GM21529 (cell line): ENCODE measurements at regions not wholly inside any gene's neighbourhood (a gene's known extent, or its start where the extent isn't known, plus 50 kb on each side); places are given as distances from the start of the nearest gene placed in this dataset.
"Not testable (repeated sequence)": the region's sequence is repeated elsewhere in the genome, so short reads cannot be mapped to it uniquely, and the experiment has no call there.

Source experiments
- ATAC-seq: cut with Tn5 transposase; IDR thresholded peaks from one replicate; pipeline ENCODE4 v1.9.1; 2021; ENCODE audit not compliant: unreplicated experiment

DNA sequence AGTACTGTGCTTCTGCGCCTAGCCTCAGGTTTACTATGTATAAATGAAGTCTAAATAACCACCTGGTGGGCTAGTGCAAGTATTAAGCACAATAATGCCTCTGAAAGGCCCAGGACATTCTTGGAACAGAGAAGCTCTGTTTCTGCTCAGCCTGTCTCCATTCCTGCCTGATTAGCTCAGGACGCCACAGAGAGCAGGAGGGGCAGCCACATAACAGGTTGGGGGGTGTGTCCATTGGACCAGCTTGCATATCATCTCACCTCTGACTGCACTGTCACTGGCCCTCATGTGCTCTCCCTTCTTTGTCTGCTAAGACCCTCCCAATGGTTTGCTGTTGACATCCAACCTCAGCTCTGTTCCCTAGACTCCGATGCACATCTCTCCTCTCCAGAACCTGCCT is 52.8 kb upstream of the IKZF1 start:
- ATAC-seq, result no peak

DNA sequence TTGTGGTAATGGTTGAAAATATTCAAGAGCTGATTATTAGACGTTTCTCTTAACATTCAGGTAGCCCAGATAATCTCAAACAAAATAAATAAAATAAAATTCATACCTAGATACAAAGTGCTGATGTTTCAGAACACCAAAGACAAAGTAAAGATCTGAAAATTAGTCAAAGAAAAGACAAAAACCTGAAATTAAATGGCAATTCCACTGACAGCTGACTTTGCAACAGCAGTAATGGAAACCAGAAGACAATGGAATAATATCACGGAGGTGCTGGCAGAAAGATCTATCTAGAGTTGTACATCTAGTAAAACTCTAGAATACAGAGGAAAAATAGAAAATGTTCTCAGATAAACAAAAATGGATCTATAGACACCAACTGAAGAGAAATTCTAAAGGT is 58.0 kb upstream of the IKZF1 start:
- no peak for ATAC-seq

DNA sequence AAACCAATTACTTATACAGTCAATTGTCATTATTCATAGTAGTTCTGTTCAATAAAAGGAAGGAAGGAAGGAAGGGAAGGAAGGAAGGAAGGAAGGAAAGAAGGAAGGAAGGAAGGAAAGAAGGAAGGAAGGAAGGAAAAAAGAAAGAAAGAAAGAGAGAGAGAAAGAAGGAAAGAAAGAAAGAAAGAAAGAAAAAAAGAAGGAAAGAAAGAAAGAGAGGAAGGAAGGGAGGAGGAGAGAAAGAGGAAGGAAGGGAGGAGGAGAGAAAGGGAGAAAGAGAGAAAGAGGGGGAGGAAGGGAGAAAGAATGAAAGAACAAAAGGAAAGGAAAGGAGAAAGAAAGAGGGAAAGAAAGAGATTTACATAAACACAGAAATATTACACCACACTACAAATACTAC is 62.4 kb upstream of the IKZF1 start:
- not testable (repeated sequence) for ATAC-seq

DNA sequence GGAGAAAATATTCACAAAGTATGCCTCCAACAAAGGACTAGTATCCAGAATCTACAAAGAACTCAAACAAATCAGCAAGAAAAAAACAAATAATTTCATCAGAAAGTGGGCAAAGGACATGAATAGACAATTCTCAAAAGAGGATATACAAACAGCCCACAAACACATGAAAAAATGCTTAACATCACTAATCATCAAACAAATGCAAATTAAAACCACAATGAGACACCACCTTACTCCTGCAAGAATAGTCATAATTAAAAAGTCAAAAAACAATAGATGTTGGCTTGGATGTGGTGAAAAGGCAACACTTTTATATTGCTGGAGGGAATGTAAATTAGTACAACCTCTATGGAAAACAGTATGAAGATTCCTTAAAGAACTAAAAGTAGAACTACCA is 63.8 kb upstream of the IKZF1 start:
- not testable (repeated sequence) for ATAC-seq

DNA sequence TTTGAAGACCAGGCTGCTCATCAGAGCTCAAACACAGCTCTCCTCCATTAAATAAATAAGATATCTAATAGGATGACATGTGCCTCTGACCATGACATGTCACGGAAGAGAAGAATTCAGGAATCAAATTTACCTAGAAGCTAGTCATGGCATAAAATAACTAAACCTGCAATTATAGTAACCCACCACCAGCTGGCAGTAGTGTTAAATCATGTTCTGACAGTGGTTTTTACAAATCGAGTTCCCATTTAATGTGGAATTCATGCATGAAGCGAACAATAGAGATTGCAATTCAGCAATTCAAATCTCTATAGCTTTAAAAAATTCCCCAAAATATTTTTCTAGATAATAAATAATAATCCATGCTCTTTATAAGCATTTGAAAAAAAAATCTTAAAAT is 74.6 kb upstream of the IKZF1 start:
- ATAC-seq, result no peak

DNA sequence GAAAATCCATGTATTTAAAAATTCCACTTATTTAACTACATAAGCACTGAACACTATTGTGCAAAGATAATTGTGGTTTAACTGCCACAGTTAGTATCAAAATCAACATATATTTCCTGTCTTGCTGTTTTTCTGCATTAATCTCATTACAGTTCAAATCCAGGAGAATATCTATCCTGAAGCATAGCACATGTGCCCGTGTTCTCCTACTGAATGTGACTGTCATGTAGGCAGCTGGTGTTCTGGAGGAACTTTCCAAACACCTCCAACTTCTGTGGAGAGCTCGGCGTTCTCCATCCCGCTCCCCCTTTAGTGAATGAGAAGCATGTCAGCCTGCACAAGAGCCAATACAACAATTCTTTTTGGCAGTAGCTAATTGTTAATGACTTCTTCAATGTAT is 76.4 kb upstream of the IKZF1 start:
- no peak for ATAC-seq

DNA sequence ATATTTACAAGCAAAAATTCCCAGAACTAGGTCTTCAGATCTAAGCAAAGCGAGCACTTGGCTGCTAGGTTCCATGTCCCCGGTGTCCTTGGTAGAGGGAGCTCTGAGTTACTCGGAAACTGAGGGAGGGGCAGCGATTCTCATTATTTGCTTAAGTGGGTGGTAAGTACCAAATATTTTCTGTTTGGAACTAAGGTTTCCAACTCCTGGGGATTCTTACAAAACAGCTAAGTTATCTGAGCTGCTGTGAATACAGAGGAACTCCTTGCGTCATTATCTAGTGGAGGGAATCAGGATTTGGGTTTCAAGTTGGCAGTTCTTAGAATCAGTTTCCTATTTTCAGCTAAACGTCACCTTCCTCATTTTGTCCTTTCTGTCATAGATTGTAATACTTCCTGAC is 76.8 kb upstream of the IKZF1 start:
- no peak for ATAC-seq

DNA sequence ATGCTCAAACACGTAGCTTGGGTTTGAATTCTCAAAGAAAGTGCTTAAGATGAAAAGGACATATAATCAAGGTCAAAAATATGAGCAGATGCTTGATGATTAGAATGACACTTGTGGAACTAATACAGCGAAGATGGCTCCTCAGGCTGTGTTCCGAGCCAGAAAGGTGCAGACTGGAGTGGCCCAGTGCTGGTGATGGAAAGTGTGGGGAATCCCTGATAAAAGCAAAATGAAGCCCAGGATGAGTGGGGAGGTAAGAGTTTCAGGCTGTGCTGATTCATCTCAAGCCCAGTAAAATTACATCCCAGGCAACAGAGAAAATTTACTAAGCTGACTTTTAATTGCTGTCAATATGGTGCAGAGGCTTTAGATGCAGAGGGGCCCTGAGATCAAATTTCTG is 77.8 kb upstream of the IKZF1 start:
- no peak for ATAC-seq

DNA sequence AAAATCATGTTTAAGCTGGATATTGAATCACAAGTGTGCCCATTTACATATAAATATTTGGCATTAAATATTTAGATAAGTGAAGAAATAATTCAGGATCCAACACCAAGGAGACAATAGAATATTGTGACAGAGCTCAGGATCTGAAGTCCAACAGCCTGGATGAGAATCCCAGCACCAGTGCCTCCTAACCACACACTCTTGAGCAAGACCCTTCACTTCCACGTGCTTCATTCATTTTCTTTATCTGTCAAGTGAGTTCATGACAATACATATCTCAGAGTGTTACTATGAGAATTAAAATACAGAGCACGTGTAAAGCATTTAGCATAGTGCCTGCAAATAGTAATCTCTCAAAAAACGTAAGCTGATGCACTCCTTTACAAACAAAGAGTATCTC is 78.4 kb upstream of the IKZF1 start:
- no peak for ATAC-seq

DNA sequence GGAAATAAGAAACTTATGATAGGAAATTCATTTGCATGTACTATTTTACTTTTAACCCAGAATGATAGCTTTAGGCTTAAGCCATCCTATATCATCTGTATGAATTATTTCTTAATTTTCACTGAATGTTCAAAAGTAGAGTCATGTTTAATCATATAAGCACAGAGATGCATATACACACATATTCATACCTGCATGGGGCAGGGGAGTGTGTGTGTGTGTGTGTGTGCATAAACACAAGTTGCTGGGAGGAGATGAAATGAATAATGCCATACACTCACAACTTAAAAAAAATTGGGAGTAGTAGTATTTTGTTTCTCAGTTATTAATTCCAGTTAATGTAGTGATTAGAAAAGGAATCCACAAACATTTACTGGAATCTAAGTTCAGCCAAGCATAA is 83.1 kb upstream of the IKZF1 start:
- ATAC-seq, result no peak

DNA sequence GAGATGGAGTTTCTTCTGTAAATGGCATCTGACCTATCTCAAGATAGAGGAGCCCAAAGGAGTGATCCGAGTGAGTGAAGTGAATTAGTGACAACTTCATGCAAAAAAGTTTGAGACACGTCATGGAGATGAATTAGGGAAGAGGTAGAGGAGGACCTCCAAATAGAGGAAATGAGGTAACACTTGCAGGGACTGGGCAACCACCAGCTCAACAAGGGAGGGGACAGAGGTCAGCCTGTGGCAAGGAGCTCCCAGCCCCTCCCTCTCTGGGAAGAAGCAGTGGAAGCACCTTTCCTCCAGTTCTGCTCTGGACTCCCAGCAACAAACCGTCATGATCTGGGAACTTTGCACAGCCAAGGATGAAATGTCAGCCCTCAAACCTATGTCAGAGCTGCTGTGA is 83.5 kb upstream of the IKZF1 start:
- no peak for ATAC-seq

DNA sequence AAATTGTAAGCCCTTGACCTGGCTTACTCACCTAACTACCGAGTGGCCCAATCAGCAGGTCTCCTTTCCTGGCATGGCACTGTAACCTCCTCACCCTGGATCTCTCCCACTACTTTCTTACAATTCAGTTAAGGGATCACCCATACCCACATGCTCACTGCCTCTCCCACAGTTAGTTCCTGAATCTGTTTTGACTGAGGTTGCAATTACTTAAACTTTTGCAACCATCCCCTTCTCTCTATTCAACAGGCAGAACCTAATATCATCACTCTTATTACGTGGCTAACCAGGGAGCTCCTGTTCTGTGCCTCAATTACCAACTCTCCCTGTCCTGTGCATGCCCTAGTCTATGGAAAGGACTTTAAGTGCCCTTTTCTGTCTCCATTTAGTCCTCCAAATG is 84.2 kb upstream of the IKZF1 start:
- ATAC-seq, result no peak

DNA sequence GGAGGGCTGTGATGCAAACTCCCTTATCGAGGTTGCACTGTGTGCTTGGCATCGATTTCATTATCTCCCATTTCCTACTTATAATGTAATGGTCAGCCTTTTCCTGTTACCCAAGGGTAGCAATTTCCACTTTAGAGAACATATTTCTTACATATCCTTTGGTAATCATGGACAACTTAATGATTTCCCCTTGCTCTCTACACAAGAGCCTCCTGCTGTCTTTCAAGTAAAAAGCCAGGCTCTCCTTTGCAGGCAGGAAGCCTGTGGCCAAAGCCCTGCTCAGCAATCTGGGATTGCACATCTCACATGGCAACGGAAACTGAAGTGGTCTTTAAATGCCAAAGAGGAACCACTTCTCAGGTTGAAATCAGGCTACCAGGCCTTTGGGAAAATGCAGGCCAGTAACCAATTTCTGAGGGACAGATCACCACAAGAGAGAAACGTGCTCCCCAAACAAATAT is 86.7 kb upstream of the IKZF1 start:
- ATAC-seq, result no peak

DNA sequence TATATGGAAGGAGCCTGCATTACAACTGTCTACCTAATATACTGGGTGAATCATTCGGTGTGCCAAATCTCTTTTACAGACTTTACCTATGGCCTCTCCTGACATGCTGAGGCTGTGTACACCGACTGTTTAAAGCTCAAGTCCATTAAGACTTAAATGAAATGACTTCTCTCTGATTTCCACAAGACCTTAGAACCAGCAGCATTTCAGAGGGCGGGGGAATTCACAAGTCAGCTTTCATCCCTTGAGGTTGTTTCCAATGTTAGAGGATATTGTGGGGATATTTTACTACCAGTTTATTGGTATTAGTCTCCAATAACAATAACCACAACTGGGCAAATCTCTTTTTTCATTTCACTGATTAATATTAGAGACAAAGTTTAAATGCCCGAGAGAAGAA is 87.1 kb upstream of the IKZF1 start:
- no peak for ATAC-seq

DNA sequence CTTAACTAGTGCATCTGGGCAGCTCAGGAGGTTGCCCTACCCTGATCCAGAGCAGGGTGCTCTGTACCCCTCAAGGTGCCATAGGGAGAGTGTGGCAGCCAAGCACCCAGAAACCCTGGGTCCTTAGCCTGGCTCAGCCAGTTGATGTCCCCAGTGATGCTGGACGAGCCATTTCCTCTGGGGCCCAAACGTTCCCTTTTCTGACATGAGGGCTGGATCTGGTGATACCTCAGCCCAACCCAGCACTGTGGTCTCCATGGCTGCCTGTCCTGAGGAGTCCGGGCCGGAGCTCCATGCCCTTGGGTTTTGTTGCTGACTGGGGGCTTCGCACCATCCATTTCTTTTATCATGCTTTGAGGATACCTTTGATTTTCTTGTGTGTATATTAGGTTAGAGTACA is 87.9 kb upstream of the IKZF1 start:
- no peak for ATAC-seq

DNA sequence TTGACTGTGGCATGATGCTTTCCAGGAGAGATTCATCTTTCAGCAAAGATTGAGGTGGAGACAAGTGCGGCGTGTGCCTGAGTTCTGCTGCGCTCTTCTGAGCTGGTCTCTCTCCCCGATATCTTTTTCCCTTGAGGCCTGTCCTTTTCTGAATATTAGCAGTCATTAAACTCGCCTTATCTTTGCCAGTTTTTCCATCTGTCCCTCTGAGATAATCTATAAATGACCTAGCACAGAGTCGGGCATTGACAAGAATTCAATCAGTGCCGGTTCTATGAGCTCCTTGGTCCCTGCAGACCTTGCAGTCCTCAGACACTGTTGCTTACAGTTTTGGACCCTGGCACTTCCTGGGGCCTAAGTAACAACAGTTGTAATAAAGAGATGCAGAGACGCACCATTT is 89.7 kb upstream of the IKZF1 start:
- no peak for ATAC-seq

DNA sequence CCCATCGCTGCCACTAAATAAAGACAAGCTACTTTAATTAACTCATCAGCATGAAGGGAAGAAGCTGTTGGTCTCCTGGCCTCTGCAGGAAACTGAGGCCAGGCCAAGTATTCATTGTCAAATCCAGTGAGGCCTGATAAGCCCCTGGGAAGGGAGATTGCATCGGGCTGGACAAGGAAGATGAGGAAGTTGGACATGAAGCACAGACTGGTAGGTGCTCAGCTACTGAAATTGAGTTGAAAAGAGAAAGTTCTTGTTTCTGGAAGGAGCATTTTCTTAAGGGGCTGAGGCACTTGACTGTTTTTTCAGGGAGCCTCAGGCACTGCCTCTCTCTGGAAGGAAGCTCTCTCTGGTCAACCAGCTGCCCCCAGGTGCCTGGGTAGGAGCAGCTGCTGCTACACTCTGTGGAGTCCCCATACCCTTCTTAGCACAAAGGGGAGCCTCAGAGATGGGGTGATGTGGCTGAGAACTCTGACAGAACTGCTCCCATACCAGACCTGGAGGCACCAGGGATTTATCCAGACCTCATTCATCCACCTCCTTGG is 90.3 kb upstream of the IKZF1 start:
- no peak for ATAC-seq

DNA sequence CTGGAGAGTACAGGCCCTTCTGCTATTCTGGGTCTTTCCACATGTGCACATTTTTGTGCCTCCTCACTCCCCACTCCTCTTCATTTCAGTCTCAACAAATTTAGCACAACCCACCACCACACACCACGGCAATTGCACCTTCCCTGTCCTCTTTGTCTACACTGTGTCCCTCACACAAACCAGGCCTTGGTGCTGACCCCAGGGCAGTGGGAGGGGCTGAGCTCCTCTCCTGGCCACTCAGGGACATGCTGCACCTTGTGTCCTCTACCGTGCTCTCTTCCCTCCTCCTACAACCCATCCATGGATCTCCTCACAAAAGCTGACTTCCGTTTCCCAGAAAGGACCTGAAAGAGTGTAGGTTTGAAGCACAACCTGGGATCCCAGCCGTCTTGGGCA is 90.9 kb upstream of the IKZF1 start:
- ATAC-seq, result no peak

DNA sequence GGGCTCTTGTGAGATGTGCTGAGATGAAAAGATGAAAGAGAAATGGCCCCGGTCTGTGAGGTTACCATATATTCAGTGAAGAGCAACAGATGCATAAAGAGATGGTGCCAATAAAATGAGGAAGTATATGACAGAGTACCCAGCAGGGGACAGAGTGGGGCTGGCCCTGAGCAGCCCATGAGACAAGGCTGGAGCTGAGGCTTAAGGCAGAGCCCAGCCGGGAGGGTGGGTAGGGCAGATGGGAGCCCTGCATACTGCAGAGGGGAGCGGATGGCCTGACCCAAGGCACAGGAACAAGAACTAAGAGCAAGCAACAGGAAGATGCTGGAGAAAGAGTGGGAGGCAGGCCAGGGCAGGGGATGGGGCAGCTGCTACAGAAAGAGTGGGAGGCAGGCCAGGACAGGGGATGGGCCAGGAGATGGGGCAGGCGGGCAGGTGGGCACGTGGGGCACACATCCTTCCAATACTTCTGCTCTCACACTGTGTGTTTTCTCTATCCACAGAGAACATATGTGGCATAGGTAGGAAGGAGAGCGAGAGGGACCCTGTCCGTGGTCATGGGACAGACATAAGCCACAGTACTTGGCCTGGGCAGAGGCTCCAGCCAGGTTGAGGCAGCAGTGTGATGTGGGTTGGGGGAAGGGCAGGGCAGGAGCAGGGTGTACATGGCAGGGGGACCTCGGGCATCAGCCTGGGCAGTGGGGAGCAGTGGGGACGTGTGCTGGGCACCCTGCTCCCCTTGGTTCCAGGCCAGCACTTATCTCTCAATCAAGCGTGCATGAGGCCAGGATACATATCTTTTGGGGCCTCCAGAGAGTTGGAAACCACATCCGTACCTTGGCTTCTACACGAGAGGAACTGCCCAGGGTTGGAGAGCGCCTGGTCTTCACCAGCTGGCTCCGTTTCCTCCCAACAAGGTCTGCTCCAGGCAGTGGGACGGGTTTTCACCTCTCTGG is 91.6 kb upstream of the IKZF1 start:
- ATAC-seq, result peak; percentile 40

DNA sequence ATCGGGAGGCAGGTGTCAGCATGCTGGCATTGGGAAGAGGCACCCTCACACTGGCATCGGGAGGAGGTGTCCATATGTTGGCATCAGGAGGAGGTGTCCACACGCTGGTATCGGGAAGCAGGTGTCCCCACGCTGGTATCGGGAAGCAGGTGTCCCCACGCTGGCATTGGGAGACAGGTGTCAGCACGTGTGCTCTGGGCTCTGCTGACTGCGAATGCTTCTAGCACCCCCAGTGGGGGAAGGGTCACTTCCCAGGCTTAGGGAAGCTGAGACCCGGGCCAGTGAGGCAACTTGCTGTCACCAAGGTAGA is 92.5 kb upstream of the IKZF1 start:
- ATAC-seq, result no peak

DNA sequence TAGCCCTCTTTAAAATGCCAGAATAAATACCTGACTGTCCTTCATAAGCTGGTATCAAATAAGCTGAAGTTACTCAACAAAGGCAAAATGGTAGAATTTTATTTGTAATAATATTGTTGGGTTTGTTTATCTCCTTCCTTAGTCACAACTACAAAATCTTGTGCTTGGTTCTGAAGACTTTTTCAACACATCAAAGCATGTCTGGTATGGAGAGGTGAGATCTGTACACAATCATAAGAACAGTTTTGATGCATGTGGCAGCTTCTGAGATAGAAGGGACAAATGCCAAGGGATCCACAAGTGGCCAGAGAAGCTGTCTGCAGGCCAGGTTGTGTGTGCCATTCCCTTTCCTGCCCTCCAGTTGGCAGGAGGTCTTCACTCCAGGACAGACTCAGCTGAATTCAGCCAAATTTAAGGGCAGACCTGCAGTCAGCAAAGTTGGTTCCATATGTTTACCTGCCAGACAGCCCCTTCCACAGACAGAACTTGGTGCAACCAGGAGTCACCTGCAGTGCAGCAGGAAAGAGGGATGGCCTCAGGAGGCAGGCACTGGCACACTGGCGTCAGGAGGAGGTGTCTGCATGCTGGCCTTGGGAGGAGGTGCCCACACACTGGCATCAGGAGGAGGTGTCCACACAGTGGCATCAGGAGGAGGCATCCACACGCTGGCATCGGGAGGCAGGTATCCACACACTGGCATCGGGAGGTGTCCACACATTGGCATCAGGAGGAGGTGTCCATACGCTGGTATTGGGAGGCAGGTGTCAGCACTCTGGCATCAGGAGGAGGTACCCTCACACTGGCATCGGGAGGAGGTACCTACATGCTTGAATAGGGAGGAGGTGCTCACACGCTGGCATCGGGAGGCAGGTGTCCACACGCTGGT is 93.1 kb upstream of the IKZF1 start:
- ATAC-seq, result no peak

DNA sequence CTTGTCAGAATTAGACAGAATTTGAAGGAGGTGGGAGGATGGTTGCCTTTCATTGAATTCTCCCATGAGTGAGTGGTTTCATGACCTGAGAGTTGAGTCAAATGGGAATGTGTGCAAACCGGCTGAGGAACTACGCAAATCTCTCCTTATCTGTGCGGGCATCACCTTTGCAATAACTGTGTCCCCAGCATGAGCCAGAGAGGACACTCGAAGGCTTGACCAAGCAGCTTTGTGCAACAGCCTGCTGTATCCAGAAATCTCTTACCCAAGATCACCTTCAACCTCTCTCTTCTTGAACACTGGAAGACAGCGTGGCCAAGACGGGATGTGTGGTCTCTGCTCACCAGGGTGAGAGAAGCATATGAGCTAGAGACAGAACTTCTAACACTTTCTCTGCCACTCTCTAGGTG is 93.8 kb upstream of the IKZF1 start:
- ATAC-seq, result no peak
